GM21367 (cell line): ENCODE measurements at regions not wholly inside any gene's neighbourhood (a gene's known extent, or its start where the extent isn't known, plus 50 kb on each side); places are given as distances from the start of the nearest gene placed in this dataset.

Experiments used
- ATAC-seq: cut with Tn5 transposase; IDR thresholded peaks from one replicate; pipeline ENCODE4 v1.9.1; 2021; ENCODE audit not compliant: unreplicated experiment

DNA sequence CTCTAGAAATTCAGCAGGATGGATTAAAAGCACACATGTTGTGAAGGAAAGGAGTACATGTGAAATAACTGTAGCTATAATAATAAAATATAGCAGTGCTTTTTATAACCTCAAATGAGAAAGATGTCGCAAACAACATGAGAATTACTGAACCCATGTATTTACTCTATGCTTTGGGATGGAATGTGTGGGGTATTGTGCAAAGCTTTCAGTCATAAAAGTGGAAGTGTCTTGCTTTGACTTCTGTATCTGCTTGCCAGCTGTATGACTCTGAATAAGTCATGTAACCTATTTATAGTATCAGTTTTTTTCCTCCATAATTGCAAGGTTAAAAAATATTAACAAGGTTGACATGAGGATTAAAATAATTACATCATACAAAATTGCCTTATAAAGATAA, 519.3 kb upstream of the CADM2 start:
- ATAC-seq: no peak

DNA sequence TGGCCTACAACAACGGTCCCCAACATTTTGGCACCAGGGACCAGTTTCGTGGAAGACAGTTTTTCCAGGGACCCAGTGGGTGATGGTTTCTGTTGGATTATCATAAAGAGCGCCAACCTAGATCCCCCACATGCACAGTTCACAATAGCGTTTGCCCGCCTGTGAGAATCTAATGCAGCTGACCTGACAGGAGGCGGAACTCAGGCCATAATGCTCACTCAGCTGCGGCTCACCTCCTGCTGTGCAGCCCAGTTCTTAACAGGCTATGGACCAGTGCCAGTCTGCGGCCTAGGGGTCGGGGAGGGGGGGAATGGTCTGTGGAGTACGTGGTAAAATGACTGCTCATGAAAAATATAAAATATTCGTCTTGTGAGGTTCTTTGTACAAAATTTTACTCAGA, 518.5 kb upstream of the CADM2 start:
- ATAC-seq: no peak

DNA sequence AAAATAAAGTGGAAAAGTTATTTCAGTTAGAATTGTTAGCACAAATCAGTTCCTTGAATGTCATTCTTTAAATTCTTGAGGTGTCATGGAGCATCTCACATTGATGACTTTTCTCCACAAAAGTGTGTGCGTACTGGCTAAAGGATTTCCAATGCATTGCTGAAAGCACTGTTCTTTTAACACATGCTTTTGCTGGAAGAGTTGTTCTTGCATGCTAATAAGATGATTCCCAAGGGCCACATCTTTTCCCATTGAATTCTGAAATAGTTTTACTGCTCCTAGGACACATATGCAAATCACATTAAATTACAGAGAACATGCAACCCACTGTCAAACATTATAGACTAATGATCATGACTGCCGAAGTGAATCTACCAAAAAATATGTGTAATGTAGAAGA, 516.3 kb upstream of the CADM2 start:
- ATAC-seq: no peak

DNA sequence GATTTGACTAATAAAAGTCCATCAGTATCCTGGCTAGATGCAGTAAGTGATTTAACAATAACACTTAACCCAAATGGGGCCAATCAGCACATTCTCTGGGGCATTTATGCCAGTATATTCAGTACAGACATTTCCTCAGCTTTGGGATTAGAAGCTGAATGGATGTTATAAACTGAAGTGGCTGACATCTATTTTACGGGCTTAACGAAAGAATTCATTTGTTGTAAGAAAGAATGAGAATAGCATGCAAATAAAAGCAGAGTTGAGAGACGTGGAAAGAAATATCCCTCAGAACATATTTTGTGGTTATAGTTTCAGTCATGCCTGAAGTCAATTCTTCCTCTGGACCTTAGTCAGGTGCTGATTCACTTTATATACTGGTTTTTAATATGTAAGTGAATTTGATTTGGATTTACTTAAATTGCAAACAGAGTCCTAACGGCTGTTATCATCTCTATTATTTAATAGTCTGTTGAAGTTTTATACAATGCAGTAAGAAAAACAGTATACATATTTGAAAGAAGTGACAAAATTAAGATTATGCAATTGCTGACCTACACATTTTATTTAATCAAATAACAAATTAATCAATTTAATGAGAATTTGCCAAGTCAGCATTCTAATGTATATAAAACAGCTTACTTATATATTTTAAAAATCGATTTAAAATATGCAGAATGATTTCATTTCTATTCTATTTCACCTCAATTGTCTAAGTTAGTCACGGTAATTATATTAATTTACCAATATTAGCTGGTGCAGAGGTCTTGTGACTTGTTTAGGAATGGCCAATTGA, 513.9 kb upstream of the CADM2 start:
- no peak for ATAC-seq

DNA sequence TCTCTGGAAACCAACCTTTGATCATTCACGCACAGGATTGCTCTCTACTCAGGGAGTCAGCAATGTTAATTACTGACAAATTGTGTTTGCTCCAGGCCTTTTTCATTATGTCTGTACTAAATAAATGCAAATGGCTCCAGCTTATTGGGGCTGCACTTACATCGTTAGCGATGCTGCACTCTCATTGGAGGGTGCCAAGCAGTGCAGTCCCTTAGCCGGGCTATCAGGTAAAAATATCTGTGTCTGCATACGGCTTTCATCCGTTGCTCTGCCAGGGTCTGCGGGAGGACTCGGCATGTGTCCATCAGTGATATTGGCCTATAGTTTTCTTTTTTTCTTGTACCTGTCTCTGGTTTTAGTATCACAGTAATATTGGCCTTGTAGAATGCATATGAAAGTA, 471.5 kb upstream of the CADM2 start:
- ATAC-seq: no peak

DNA sequence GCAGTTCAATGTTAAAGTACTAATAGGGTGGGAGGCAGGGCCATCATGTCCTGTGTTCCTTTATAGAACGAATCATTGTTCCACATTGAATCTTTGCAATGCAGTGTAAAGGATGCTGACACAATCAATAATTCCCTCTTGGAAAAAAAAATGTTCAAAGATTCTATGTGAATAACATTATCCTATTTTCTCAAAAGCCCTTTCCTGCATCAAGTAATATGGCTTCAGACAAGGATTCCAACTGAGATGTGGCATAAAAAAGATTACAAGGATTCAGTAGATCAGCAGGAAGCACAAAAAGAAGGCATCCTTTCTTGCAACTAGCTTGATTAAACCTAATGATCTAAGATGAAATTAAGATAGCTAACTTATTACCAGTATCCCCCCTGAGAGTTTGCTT, 454.0 kb upstream of the CADM2 start:
- no peak for ATAC-seq

DNA sequence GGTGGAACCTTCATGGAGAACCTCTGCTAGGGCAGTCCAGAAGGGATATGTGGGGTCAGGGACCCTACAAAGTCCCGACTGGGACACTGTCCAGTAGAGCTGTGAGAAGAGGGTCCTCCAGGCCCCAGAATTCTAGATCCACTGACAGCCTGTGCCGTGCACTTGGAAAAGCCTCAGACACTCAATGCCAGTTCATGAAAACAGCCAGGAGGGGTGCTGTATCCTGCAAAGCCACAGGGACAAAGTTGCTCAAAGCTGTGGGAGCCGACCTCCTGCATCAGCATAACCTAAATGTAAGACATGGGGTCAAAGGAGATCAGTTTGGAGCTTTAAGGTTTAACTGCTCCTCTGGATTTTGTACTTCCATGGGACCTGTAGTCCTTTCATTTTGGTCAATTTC, 448.8 kb upstream of the CADM2 start:
- ATAC-seq: no peak

DNA sequence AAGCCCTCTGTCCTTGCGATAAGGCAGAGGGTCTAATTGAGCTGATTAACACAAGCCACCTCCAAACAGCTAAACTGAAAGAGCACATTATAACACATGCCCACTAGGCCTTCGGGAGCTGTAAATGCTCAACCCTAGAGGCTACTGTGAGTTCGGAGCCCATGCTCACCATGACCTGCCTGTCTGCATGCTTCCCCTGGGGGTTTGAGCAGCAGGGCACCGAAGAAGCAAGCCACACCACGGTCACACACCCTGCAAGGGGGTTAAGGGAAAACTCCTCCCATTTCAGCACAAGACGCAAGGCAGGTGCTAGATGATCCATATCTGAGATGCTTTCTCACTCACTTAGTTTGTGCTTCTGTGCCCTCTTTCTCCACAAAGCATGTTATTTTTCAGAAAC, 435.9 kb upstream of the CADM2 start:
- no peak for ATAC-seq

DNA sequence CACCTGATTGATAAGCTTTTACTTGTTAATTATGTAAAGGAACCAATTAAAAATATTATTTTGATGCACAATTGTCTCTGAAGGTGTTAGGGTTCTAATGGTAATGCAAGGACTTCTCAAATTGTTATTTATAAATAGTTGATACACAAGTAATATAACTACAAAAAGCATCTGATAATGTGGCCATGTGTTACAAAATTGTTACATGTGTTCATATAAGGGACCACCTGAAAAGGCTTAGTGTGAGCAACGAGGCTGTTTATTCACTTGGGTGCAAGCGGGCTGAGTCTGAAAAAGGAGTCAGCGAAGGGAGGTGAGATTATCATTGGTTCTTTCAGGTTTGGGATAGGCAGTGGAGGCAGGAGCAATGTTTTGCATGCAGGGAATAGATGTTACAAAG, 421.9 kb upstream of the CADM2 start:
- ATAC-seq: no peak

DNA sequence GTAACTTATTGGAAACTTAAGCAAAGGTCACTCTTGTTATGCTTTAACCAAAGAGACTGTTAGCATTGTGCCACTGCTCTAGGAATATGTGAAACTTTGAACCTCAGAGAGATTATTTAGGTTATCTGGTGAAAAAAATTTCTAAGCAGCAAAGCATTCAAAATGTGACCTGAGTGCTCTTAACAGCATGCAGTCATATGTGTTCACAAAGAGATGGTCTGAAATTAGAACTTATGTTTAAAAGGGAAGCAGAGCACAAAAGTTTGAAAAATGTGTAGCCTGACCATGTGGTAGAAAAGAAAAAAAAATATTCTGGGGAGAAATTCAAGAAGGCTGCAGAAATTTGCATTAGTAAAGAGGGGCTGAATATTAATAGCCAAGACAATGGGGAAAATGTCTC, 420.2 kb upstream of the CADM2 start:
- no peak for ATAC-seq

DNA sequence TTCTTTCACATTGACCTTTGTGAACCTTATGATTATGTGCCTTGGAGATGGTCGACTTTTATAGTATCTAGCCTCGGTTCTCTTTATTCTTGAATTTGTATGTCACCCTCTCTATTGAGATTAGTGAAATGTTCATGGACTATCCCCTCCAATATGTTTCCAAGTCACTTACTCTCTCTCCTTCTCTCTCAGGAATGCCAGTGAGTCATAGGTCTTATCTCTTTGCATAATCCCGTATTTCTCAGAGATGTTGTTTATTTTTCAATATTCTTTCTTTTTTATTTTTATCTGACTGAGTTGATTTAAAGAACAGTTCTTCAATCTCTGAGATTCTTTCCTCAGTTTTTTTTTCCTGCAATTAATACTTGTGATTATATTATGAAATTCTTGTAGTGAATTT, 411.6 kb upstream of the CADM2 start:
- ATAC-seq: no peak

DNA sequence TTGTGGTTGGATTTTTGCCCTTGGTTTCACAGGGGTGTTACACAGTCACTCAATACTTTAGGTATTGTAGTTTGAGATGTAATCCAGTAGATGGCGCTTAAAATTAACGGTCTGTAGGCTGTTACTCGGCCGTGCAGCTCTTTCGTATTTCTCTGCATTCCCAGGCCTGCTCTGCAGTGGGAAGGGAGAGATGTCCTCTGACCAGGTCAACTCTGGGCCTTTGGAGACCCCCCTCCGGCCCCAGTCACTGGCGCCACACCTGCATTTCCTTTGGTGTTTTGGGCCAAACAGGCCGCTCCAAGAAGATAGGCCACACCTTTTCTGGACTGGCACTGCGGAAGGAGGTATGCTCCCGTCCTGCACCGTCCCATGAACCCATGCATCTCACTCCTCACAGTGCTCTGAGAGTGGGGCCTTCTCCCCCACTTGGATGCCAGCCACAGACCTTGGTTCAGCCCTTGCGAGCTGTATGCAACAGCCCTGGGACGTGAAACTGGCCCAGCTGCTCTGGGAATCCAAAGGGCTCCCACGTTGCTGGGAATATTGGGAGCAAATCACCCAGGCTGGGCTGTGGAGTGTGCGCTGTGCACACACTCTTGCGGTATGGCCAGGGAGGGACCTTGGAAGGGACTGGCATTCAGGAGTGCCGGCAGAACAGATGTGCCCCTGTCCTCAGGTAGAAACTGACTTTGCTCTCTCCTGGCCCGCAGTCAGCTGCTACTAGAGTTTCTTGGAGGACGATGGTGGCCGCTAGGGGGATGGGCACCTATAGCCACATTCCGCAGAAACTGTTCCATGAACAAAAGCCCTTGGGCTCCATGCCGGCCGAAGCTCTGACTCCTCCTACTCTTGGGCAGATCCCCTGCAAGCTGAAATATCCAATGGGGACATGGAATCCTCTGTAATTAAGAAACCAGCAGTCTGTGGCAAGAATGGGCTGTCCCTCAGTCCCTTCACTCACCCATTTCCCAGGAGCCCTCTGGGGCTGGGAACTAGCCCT, 410.5 kb upstream of the CADM2 start:
- peak; percentile 98 for ATAC-seq

DNA sequence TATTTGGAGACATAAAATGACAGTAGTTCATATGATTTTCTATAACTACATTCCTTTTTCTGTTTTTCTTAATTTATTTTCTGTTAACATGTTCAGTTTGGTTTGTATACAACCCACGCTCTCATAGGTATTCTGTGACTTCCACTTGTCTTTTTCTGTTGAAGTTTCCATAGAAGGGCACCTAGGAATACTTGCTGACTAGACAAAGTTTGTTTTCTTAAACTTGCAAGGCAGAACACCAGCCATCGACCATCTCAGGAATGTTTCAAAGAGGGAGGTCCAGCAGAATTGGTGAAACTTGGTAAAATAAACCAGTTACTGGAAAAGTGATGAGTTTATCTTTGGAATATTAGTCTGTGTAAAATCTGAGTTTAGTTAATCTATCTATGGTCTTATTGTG, 403.2 kb upstream of the CADM2 start:
- ATAC-seq: no peak

DNA sequence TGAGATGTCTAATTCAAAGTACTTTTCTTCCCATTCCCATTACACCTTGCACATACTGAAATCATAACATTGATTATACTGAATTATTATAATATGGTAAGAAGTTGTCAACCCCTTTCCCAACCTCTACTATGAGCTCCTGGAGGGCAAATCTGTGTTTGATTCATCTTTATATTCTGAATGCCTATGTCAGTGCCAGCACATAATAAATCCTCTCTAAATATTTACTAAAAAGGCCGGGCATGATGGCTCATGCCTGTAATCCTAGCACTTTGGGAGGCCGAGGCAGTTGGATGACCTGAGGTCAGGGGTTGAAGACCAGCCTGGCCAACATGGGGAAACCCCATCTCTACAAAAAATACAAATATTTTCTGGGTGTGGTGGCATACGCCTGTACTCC, 392.5 kb upstream of the CADM2 start:
- no peak for ATAC-seq

DNA sequence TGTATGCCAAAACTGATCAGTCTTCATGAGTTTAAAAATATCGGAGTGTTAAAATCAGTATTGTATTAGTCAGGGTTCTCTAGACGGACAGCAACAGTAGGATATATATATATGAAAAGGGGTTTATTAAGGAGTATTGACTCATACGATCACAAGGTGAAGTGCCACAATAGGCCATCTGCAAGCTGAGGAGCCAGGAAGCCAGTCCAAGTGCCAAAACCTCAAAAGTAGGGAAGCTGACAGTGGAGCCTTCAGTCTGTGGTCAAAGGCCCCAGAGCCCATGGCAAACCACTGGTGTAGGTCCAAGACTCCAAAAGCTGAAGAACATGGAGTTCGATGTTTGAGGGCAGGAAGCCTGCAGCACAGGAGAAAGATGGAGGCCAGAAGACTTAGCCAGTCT, 391.0 kb upstream of the CADM2 start:
- ATAC-seq: no peak

DNA sequence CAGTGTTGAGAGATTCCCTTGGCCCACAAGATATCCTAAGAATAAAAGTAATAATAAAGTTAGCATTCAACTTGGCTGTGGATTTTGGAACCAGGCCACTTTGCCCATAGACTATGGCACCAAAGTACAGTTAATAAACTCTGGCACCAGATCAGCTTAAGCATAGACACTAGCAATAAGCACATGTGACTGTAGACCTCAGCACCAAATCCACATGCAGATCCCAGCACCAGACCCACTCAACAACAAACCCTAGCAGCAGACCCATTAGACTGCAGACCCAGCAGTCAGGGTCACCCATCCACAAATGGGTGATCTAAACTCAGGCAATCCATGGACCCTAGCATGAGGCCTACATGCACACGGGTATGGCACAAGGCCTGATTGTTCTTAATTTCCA, 384.8 kb upstream of the CADM2 start:
- no peak for ATAC-seq

DNA sequence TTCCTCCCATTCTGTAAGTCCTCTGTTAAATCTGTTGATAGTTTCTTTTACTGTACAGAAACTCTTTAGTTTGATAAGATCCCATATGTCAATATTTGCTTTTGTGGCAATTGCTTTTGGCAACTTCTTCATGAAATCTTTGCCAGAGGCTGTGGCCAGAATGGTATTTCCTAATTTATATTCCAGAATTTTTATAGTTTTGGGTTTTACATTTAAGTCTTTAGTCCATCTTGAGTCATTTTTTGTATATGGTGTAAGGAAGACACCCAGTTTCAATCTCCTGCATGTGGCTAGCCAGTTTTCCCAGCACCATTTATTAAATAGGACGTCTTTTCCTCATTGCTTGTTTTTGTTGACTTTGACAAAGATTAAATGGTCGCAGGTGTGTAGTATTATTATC, 372.4 kb upstream of the CADM2 start:
- ATAC-seq: no peak

DNA sequence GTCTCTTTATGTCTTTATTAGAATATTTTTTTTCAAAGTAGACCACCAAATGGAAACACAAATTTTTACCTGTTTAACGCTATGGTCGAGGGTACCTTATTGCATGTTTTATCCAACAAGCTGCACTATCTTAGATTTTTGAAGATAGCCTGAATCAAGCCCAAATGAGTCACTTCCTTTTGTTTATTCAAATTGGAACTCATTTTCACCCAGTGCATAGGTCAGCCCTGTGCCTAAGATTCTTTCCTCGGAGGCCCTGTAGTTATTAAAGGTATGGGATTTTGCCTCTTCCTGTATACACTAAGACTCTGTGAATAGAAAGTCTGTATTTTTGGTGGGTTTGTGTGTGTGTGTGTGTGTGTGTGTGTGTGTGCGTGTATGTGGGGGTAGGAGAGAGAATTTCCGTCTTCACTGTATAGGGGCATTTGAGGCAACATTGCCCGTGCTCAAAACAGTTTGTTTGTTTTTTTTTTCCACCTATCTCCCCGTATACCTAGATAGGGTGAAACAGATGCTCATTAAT, 358.0 kb upstream of the CADM2 start:
- ATAC-seq: no peak

DNA sequence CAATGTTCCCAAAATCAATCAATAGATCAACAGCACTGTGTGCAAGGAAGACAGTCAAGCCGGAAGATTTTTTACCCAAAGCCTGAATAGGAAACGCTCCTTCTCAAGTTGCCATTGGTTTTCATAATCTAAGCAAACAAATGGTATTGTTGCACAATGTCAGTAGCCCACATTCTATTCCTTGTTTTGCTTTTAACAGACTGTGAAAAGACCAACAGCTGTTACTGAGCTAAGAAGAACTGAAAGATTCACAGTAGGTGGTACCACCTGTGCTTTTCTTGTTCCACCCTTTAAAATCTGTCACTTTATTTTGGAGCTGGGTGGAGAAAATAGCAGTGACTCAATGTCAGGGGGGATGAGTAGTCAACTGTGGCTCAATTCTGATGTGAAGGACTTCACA, 357.5 kb upstream of the CADM2 start:
- no peak for ATAC-seq

DNA sequence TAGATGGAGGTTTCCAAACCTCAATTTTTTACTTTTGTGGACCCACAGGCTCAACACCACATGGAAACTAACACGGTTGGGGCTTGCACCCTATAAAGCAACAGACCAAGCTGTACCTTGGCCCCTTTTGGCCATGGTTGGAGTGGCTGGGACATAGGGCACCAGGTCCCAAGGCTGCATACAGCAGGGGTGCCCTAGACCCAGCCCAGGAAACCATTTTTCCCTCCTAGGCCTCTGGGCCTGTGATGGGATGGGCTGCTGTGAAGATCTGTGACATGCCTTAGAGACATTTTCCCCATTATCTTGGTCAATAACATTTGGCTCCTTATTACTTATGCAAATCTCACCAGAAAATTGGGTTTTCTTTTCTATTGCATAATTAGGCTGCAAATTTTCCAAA, 337.0 kb upstream of the CADM2 start:
- ATAC-seq: no peak

DNA sequence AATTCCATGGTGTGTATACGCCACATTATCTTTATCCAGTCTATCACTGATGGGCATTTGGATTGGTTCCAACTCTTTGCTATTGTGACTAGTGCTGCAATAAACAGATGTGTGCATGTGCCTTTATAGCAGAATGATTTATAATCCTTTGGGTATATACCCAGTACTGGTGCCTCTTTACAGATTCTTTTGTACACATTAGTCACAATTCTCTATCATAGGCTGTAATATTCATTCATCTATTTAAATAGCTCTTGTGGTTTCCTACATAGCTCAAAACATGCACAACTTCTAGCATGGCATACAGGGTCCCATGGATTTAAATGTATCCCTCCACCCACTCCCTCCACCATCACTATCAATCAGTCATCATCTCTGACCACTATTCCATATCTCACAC, 324.1 kb upstream of the CADM2 start:
- ATAC-seq: no peak

DNA sequence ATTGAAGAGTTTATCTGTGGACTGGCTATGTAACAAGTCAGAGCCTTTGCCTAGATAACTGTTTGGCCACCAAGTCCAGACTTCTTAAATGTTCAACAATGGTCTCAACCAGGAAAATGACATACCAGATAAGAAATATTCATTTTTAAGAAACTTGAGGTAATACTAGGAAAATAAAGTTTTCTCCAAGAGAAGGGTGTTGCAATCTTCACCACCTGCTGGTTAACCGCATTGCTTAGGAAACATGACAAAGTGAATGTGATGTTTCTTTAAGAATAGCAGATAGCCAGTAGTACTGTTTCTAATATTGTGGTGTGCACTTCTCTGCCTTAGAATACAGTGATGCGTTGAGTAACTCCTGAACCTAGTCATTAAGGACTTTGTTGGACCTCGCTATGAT, 321.5 kb upstream of the CADM2 start:
- ATAC-seq: no peak
